ENCODE measurements at regions not wholly inside any gene's neighbourhood (a gene's known extent, or its start where the extent isn't known, plus 50 kb on each side); places are given as distances from the start of the nearest gene placed in this dataset.

DNA sequence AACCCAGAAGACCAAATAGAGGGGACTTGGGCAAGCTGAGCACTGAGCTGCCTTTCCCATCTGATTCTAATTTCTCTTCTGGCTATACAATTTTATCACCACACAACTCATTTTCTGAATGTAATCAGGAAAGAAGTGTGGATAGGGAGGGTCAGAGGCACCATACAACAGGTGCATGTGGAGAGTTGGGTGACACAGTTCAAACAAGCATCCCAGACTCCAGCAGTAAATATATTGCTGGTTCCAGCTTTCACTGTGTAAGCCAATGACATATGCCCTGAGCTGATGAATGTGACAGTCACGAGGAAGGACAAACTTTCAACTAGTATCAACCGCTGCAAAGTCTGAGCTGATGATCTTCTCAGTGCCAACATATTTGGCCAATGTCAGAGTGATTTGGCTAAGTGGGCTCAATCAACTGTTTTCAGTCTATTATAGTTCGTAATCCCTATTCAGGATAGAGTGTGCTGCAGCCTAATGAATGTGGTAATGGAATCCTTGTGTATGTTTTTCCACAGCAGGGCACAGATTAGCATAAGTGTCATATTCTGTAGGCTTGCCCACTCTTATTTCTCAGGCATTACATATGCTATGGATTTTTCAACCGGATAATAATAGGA is 109.9 kb upstream of the MEIS1 start:
- Histone ChIP-seq H3K9me2 (replicated peaks; ENCODE audit: insufficient read depth, low read length) (no peaks in the 10 kb centered on the region), H3K27ac (ENCODE audit: low read depth, low read length) (no peak overlapping the region), H3K27me3 (ENCODE audit: low read length) (no peaks in the 10 kb centered on the region), H3K9me3 (ENCODE audit: insufficient read depth, low read length) (no peaks in the 10 kb centered on the region), H3K4me3 (ENCODE audit: insufficient read depth, low read length, poor library complexity, severe bottlenecking) (no peak overlapping the region), H3K36me3 (ENCODE audit: low read length) (no peaks in the 10 kb centered on the region), H3K79me2 (ENCODE audit: insufficient read depth, low read length) (no peaks in the 10 kb centered on the region), H3F3A (ENCODE audit: insufficient read depth) (no peaks in the 10 kb centered on the region), H4K20me1 (ENCODE audit: low read depth, low read length) (no peaks in the 10 kb centered on the region), H2AFZ (ENCODE audit: low read depth, low read length, severe bottlenecking) (no peak overlapping the region), H3K4me2 (ENCODE audit: low read depth, low read length, poor library complexity, severe bottlenecking) (no peak overlapping the region), H3K9ac (ENCODE audit: low read length) (no peak overlapping the region)
- no peak for TF ChIP-seq EZH2phosphoT487 (conservative IDR thresholded peaks at IDR 0.05; ENCODE audit: low read length)
- TF ChIP-seq, protein P1, sequence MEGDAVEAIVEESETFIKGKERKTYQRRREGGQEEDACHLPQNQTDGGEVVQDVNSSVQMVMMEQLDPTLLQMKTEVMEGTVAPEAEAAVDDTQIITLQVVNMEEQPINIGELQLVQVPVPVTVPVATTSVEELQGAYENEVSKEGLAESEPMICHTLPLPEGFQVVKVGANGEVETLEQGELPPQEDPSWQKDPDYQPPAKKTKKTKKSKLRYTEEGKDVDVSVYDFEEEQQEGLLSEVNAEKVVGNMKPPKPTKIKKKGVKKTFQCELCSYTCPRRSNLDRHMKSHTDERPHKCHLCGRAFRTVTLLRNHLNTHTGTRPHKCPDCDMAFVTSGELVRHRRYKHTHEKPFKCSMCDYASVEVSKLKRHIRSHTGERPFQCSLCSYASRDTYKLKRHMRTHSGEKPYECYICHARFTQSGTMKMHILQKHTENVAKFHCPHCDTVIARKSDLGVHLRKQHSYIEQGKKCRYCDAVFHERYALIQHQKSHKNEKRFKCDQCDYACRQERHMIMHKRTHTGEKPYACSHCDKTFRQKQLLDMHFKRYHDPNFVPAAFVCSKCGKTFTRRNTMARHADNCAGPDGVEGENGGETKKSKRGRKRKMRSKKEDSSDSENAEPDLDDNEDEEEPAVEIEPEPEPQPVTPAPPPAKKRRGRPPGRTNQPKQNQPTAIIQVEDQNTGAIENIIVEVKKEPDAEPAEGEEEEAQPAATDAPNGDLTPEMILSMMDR (IDR thresholded peaks at IDR 0.05; ENCODE audit: insufficient read depth, low read length, poor library complexity, severe bottlenecking), result no peak

DNA sequence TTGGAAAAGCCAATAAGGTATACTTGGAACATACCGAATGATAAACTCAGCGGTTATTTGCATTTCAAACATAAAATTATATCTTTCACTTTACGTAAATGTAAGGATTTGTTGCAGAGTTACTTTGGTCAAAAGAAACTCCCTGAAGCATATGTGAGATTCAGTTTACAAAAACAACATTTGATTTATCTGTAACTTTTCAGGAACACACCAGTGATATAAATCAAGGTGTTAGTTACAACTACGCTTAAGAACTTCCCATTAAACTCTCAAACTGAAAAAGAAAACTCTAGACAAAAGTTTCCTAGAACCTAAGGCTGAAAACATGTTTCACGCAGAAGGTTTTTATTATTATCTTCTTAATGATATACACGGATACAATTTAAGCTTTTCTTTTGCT is 110.6 kb upstream of the MEIS1 start:
- Histone ChIP-seq H3K36me3 (ENCODE audit: low read length) (no peaks in the 10 kb centered on the region), H3K9me2 (replicated peaks; ENCODE audit: insufficient read depth, low read length) (no peaks in the 10 kb centered on the region), H3K4me3 (ENCODE audit: insufficient read depth, low read length, poor library complexity, severe bottlenecking) (no peak overlapping the region), H2AFZ (ENCODE audit: low read depth, low read length, severe bottlenecking) (no peak overlapping the region), H4K20me1 (ENCODE audit: low read depth, low read length) (no peaks in the 10 kb centered on the region), H3K4me2 (ENCODE audit: low read depth, low read length, poor library complexity, severe bottlenecking) (no peak overlapping the region), H3F3A (ENCODE audit: insufficient read depth) (no peaks in the 10 kb centered on the region), H3K79me2 (ENCODE audit: insufficient read depth, low read length) (no peaks in the 10 kb centered on the region), H3K27me3 (ENCODE audit: low read length) (no peaks in the 10 kb centered on the region), H3K9ac (ENCODE audit: low read length) (no peak overlapping the region), H3K27ac (ENCODE audit: low read depth, low read length) (no peak overlapping the region), H3K9me3 (ENCODE audit: insufficient read depth, low read length) (no peaks in the 10 kb centered on the region)
- TF ChIP-seq, protein P1 (IDR thresholded peaks at IDR 0.05; ENCODE audit: insufficient read depth, low read length, poor library complexity, severe bottlenecking), result no peak
- TF ChIP-seq EZH2phosphoT487 (conservative IDR thresholded peaks at IDR 0.05; ENCODE audit: low read length), result no peak

- no peak for TF ChIP-seq EZH2phosphoT487 (conservative IDR thresholded peaks at IDR 0.05; ENCODE audit: low read length)
- TF ChIP-seq, protein P1 (IDR thresholded peaks at IDR 0.05; ENCODE audit: insufficient read depth, low read length, poor library complexity, severe bottlenecking), result no peak
- no peaks in the 10 kb centered on the region for H3K9me2 ChIP-seq (replicated peaks; ENCODE audit: insufficient read depth, low read length)
- H3K36me3 ChIP-seq (ENCODE audit: low read length), result no peaks in the 10 kb centered on the region
- H3K4me2 ChIP-seq (ENCODE audit: low read depth, low read length, poor library complexity, severe bottlenecking), result no peak overlapping the region
- H4K20me1 ChIP-seq (ENCODE audit: low read depth, low read length), result no peaks in the 10 kb centered on the region
- H3K4me3 ChIP-seq (ENCODE audit: insufficient read depth, low read length, poor library complexity, severe bottlenecking), result no peak overlapping the region
- H3K27ac ChIP-seq (ENCODE audit: low read depth, low read length), result no peak overlapping the region
- H3K9ac ChIP-seq (ENCODE audit: low read length), result no peak overlapping the region
- no peaks in the 10 kb centered on the region for H3K79me2 ChIP-seq (ENCODE audit: insufficient read depth, low read length)
- no peaks in the 10 kb centered on the region for H3F3A ChIP-seq (ENCODE audit: insufficient read depth)
- H2AFZ ChIP-seq (ENCODE audit: low read depth, low read length, severe bottlenecking), result no peak overlapping the region
- H3K27me3 ChIP-seq (ENCODE audit: low read length), result no peaks in the 10 kb centered on the region
- no peaks in the 10 kb centered on the region for H3K9me3 ChIP-seq (ENCODE audit: insufficient read depth, low read length)
Measured at GRCh38 chr2:66323406-66323805, 111.5 kb upstream of the MEIS1 start.
